IPS-20b (cell line): ENCODE measurements at regions not wholly inside any gene's neighbourhood (a gene's known extent, or its start where the extent isn't known, plus 50 kb on each side); places are given as distances from the start of the nearest gene placed in this dataset.
"Not testable (repeated sequence)": the region's sequence is repeated elsewhere in the genome, so short reads cannot be mapped to it uniquely, and the experiment has no call there.

Experiments used
- H3K27ac ChIP-seq: one replicate; pipeline ENCODE4 v1.5.1; 2013; ENCODE audit warnings: low read length
- H3K27me3 ChIP-seq: 2 replicates; pipeline ENCODE4 v1.6.1; 2013; ENCODE audit warnings: mild to moderate bottlenecking, low read length, inconsistent platforms; ENCODE audit not compliant: insufficient read depth
- H3K36me3 ChIP-seq: 2 replicates; pipeline ENCODE4 v1.6.1; 2013; ENCODE audit warnings: low read depth, mild to moderate bottlenecking, inconsistent platforms, low read length, moderate library complexity; ENCODE audit not compliant: insufficient read depth
- H3K4me1 ChIP-seq: 2 replicates; pipeline ENCODE4 v1.6.1; 2013; ENCODE audit warnings: mild to moderate bottlenecking, control low read depth, inconsistent platforms, low read length, moderate library complexity; ENCODE audit not compliant: insufficient read depth
- H3K4me3 ChIP-seq: 2 replicates; pipeline ENCODE4 v1.5.1; 2013; ENCODE audit warnings: mild to moderate bottlenecking, low read length, inconsistent platforms
- H3K9ac ChIP-seq: 2 replicates; pipeline ENCODE4 v1.6.1; 2013; ENCODE audit warnings: low read depth, mild to moderate bottlenecking, inconsistent platforms, low read length, moderate library complexity
- H3K9me3 ChIP-seq: 2 replicates; pipeline ENCODE4 v1.6.1; 2013; ENCODE audit warnings: mild to moderate bottlenecking, low read depth, low read length, inconsistent platforms; ENCODE audit not compliant: insufficient read depth

DNA sequence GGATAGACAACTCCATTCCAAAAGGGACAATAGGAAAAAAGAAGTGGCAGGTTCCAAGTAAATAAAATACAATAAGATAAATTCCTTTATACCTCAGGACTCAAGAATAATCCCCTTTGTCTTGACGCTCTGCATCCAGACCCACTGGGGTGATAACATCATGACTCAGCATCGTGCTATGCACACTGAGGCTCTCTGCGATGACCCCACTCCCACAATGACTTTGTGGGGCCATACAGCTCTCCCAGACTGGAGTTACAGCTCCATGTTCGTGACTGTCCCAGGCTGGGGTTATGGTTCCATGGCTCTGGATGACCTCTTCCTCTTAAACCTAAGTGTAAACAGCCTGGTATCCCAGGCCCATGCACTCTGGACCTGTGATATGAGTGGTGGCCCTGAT lies 254.5 kb upstream of the ADGRL3 start:
- no peak overlapping the region for H3K9ac ChIP-seq
- no peak overlapping the region for H3K27ac ChIP-seq
- no peaks in the 10 kb centered on the region for H3K27me3 ChIP-seq
- H3K4me3 ChIP-seq, result no peak overlapping the region
- H3K4me1 ChIP-seq, result no peaks in the 10 kb centered on the region; the same call in 1 of the 2 replicates
- H3K9me3 ChIP-seq, result no peaks in the 10 kb centered on the region
- H3K36me3 ChIP-seq, result no peaks in the 10 kb centered on the region

DNA sequence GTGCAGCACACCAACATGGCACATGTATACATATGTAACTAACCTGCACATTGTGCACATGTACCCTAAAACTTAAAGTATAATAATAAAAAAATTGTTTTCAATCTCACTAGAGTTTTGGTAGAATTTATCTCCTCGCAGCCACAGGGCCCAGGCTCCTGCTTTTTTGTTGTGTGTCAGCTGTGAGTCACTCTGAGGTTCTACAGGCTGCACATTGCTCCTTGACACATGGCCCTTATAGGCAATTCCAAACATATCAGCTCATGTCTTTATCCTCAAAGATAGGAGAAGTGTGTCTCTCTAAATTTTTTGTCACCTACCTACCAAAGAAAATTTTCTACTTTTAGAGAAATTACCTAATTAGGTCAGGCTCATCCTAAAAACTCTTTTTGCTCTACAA lies 252.1 kb upstream of the ADGRL3 start:
- H3K9me3 ChIP-seq, result no peaks in the 10 kb centered on the region
- H3K27me3 ChIP-seq, result no peaks in the 10 kb centered on the region
- H3K9ac ChIP-seq, result no peak overlapping the region
- H3K4me1 ChIP-seq, result no peaks in the 10 kb centered on the region; the same call in 1 of the 2 replicates
- no peak overlapping the region for H3K4me3 ChIP-seq
- H3K27ac ChIP-seq, result no peak overlapping the region
- H3K36me3 ChIP-seq, result no peaks in the 10 kb centered on the region

- Histone ChIP-seq H3K27me3 (no peaks in the 10 kb centered on the region), H3K9me3 (no peaks in the 10 kb centered on the region), H3K4me1 (no peaks in the 10 kb centered on the region), H3K36me3 (no peaks in the 10 kb centered on the region), H3K4me3 (no peak overlapping the region), H3K27ac (no peak overlapping the region), H3K9ac (no peak overlapping the region)
Observed at GRCh38 chr4:60952921-60953320, 247.2 kb upstream of the ADGRL3 start.

- H3K9ac ChIP-seq, result no peak overlapping the region
- H3K36me3 ChIP-seq, result no peaks in the 10 kb centered on the region
Observed at GRCh38 chr4:60953826-60954225, 246.3 kb upstream of the ADGRL3 start.

DNA sequence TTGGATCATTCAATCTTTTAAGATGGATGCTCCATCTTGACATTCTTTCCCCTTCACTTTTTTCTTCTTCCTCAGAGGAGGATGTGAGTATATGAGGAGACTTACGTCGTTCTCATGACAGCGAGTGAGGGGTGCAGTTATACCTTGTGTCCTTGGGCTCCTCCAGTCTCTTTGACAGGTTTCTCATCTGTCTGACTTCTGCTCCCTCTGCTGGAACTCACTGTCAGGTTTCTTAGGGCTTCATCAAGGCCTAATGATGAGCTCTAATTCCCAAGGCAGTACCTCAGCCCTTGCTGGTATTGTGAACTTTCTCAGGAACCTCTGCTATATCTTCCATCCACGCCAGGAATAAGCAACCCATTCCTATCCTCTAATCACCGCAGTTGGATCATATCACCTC lies 237.8 kb upstream of the ADGRL3 start:
- Histone ChIP-seq H3K36me3 (no peaks in the 10 kb centered on the region), H3K4me1 (no peaks in the 10 kb centered on the region), H3K9me3 (no peaks in the 10 kb centered on the region), H3K27ac (no peak overlapping the region), H3K27me3 (no peaks in the 10 kb centered on the region), H3K9ac (no peak overlapping the region), H3K4me3 (no peak overlapping the region)

More at GRCh38 chr4:60953826-60954225, 246.3 kb upstream of the ADGRL3 start:
- Histone ChIP-seq H3K9me3 (no peaks in the 10 kb centered on the region), H3K4me3 (no peak overlapping the region), H3K27ac (no peak overlapping the region), H3K27me3 (no peaks in the 10 kb centered on the region), H3K4me1 (no peaks in the 10 kb centered on the region)

DNA sequence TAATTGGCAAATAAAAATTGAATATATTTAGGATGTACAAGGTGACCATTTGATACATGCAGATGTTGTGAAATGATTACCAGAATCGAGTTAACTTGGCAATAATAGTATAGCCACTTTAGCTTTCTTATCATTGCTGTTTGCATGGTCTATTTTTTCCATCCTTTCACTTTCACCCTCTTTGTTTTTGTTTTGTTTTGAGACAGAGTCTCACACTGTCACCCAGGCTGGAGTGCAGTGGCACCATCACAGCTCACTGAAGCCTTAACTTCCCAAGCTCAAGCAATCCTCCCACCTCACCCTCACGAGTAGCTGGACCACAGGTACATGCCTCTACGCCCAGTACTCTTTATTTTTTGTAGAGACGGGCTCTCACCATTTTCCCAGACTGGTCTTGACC lies 218.6 kb upstream of the ADGRL3 start:
- Histone ChIP-seq H3K27me3 (no peaks in the 10 kb centered on the region), H3K4me3 (no peak overlapping the region), H3K4me1 (no peaks in the 10 kb centered on the region), H3K9me3 (no peaks in the 10 kb centered on the region; the same call in 1 of the 2 replicates), H3K27ac (no peak overlapping the region), H3K36me3 (no peaks in the 10 kb centered on the region), H3K9ac (no peak overlapping the region)

DNA sequence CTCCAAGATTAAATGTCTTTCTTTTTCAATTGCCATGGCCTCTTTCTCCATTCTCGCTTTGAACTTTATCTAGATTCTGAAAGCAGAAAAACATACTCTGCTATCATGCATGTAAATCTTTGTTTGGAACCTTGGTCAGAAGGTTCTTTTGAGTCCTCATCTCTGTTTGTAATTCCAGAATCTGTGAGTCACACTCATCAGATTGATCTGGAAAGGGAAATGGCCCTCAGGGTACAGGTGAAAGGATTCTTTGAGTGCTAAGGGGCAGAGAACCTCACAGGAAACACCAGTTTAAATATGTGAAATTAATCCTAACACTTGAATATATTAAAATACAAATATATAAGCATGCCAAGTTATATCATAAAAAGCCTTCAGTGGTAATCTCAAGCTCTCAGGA lies 211.0 kb upstream of the ADGRL3 start:
- H3K36me3 ChIP-seq, result no peaks in the 10 kb centered on the region
- H3K27ac ChIP-seq, result no peak overlapping the region

GRCh38 chr4:60992037-60992436 lies 208.1 kb upstream of the ADGRL3 start:
- Histone ChIP-seq H3K27ac (no peak overlapping the region), H3K36me3 (no peaks in the 10 kb centered on the region), H3K9me3 (no peaks in the 10 kb centered on the region), H3K4me1 (no peaks in the 10 kb centered on the region), H3K27me3 (no peaks in the 10 kb centered on the region), H3K4me3 (no peak overlapping the region), H3K9ac (no peak overlapping the region)

More for the DNA sequence above, 211.0 kb upstream of the ADGRL3 start:
- Histone ChIP-seq H3K9me3 (no peaks in the 10 kb centered on the region; the same call in 1 of the 2 replicates), H3K4me3 (no peak overlapping the region), H3K4me1 (no peaks in the 10 kb centered on the region), H3K9ac (no peak overlapping the region), H3K27me3 (no peaks in the 10 kb centered on the region)

- Histone ChIP-seq H3K36me3 (no peaks in the 10 kb centered on the region), H3K4me3 (no peak overlapping the region), H3K4me1 (no peaks in the 10 kb centered on the region), H3K27ac (no peak overlapping the region), H3K9me3 (no peaks in the 10 kb centered on the region), H3K9ac (no peak overlapping the region), H3K27me3 (no peaks in the 10 kb centered on the region)
Observed at GRCh38 chr4:61003301-61003700, 196.8 kb upstream of the ADGRL3 start.

- Histone ChIP-seq H3K4me1 (no peaks in the 10 kb centered on the region), H3K27ac (no peak overlapping the region), H3K9me3 (no peaks in the 10 kb centered on the region), H3K9ac (no peak overlapping the region), H3K36me3 (no peaks in the 10 kb centered on the region), H3K4me3 (no peak overlapping the region), H3K27me3 (no peaks in the 10 kb centered on the region)
Observed at GRCh38 chr4:61004651-61005170, 195.4 kb upstream of the ADGRL3 start.

GRCh38 chr4:61011051-61011450 lies 189.1 kb upstream of the ADGRL3 start:
- no peak overlapping the region for H3K27ac ChIP-seq
- H3K36me3 ChIP-seq, result no peaks in the 10 kb centered on the region
- no peaks in the 10 kb centered on the region for H3K4me1 ChIP-seq
- H3K27me3 ChIP-seq, result no peaks in the 10 kb centered on the region
- no peak overlapping the region for H3K4me3 ChIP-seq
- H3K9me3 ChIP-seq, result peaks cover 9% of the 10 kb centered on the region; the same call in 1 of the 2 replicates
- no peak overlapping the region for H3K9ac ChIP-seq

- not testable (repeated sequence) for H3K4me1 ChIP-seq, H3K4me3 ChIP-seq, H3K9me3 ChIP-seq, H3K27ac ChIP-seq, H3K9ac ChIP-seq, H3K27me3 ChIP-seq, H3K36me3 ChIP-seq
Observed at GRCh38 chr4:61011936-61012335, 188.2 kb upstream of the ADGRL3 start.
